ENCODE measurements at regions not wholly inside any gene's neighbourhood (a gene's known extent, or its start where the extent isn't known, plus 50 kb on each side); places are given as distances from the start of the nearest gene placed in this dataset.
"Not testable (repeated sequence)": the region's sequence is repeated elsewhere in the genome, so short reads cannot be mapped to it uniquely, and the experiment has no call there.

DNA sequence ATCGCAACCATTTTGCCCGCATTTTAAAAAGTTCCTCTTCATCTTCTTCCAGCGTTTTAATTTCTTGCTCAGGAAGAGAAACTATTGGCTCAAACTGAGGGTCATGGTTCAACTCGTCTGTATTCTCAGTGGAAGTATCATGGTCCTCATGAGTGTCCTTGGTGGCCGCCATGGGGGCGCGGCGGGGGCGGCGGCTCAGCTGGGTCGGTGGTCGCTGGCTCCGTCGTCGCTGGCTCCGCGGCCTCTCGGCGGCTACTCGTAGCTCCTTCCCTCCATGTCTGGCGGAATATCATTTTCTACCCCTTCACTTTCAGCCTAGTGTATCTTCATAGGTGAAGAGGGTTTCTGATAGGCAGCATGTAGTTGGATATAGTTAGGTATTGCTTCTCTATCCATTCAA is 492.0 kb upstream of the MAGEB18 start:
- no peak for DNase-seq

- DNase-seq, result no peak
Measured at GRCh38 chrX:25648790-25649189, 489.4 kb upstream of the MAGEB18 start.

DNA sequence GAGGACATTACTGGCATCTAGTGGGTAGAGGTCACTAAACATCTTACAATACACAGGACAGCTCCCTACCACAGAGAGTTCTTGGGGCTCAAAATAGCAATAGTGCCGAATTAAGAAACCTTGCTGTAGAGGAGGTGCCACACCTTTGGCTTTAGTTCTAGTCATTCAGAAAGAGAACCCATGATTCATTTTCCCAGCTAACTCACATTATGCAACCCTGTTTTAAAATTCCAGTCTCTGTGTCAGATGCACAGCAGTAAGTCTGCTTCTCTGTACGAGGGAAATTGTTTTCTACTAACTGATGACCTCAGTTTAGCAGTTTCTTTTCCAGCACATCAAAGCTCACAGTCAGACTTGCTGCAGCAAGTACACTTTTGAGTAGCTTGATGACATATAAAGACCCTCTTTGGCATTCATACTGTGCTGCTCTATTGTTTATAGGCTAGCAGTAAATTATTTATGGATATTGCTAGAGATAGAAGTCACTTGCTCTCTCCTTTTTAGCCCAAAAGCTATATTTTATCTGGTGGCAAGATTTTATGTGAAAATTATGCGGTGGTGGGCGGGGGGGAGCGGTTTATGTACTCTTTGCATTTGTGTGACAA is 487.8 kb upstream of the MAGEB18 start:
- DNase-seq, result no peak

DNA sequence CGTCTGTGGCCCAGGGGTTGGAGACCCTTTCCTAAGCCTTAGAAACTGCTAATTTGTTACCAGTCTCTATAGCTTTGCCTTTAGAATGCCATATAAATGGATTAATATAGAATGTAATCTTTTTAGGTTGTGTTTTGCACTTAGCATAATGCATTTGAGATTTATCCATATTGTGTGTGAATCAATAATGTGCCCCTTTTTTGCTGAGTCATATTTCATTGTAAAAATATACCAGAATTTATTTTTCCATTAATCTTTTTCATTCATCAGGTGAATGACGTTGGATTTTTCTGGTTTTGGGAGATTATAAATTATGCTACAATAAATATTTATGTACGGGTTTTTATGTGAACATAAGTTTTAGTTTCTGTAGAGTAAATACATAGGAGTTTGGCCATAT is 478.8 kb upstream of the MAGEB18 start:
- DNase-seq, result no peak

DNA sequence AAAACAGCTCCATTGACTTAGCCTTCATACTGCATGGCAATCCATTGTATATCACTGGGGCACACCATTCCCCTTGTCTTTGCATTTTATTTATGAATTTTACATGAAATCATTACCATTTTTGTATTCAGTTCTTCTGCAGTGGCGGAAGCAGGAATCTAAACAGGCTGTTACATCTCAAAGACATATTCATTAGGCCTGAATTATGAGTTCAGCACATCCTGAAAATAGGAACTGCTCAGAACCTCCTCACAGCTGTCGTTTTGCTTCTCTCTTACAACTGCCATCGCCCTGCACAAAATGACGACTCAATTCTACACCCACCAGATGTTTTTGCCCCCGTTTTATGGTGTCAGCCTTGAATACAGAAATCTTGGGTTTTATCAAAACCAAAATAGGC is 474.4 kb upstream of the MAGEB18 start:
- DNase-seq, result no peak

DNA sequence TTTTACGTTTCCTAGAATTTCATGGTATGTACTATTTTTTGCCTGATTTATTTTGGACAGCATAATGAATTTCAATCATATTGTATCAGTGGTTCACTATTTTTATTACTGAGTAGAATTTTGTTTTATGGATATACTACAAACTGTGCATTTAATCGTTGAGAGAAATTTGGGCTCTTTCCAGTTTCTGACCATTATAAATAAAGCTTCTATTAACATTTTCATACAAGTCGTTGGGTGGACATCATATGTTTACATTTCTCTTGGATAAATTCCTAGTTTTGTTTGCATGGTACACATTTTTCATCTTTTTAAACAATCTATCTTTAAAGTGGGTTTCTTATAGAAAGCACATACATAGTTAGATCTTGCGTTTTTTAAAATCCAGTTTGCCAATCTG is 472.7 kb upstream of the MAGEB18 start:
- DNase-seq, result no peak

GRCh38 chrX:25667681-25668080 is 470.5 kb upstream of the MAGEB18 start:
- DNase-seq, result no peak

DNA sequence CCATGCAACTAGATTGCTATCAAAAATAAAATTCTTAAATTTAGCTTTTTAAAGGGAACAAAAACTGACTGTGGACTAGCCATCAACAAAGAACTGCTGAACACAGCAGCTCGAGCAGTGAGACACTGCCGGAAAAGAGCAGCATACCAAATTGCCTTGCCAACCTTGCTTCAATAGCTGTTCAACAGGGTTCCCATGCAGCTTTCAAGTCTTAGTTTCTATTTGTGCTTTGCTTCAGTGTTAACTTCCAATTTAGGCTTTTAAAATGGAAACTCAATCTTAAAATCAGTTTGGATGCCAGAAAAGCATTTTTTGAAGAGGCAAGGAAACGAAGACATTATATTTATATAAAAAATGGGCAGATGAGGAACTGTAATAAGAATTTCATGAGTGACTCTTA is 463.4 kb upstream of the MAGEB18 start:
- DNase-seq, result no peak

- DNase-seq, result no peak
Measured at GRCh38 chrX:25701876-25702275, 436.3 kb upstream of the MAGEB18 start.

GRCh38 chrX:25717122-25717521 is 421.0 kb upstream of the MAGEB18 start:
- DNase-seq, result no peak

DNA sequence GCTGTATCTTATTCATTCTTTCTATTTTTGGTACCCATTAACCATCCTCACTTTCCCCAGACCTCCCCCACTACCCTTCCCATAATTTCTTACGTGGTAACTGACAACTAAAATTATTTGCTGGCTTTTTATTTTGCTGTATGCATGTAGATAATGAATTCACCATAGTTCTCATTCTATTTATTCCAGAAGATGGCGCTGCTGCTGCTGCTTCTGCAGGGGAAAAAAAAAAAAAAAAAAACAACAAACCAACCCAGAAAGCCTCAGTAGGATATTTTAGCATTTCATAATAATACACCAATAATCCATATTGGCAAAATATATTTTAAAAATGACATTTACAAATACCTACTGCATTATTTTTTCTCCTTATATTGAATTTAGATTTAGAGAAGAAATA is 416.6 kb upstream of the MAGEB18 start:
- DNase-seq, result no peak

DNA sequence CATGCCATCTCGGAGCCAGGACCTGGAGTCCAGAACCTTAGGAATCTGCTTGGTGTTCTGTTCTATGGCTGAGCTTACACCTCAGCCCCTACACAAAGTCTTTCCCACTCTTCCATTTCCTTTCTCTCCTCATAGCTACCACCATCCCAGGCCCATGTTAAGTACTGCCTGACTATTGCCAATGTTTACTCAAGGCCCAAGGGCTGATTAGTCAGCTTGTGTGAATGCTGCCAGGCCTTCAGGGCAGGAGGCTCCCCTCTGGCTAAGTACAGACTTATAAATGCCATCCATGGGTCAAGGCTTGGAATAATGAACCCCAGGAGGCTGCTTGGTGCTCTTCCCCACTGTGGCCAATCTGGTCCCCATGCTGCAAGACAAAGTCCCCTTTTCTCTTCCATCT is 411.6 kb upstream of the MAGEB18 start:
- no peak for DNase-seq

DNA sequence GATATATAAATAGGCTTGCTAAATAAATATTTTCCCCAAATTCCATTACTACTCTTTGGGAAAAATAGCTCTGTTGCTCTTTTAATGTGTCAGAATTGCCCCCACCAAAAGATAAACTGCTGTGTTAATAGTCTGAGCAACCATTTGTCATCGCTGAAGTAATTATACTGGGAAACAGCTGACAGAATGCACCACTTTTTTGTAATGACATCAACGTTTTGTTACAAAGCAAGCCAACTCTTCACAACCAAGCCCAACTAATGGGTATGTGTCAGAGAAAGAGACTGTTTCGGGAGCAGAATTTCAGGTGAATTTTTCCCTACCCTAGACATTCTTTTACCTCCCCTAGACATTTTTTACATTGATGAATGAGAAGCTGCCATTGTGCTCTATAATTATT is 405.0 kb upstream of the MAGEB18 start:
- no peak for DNase-seq

DNA sequence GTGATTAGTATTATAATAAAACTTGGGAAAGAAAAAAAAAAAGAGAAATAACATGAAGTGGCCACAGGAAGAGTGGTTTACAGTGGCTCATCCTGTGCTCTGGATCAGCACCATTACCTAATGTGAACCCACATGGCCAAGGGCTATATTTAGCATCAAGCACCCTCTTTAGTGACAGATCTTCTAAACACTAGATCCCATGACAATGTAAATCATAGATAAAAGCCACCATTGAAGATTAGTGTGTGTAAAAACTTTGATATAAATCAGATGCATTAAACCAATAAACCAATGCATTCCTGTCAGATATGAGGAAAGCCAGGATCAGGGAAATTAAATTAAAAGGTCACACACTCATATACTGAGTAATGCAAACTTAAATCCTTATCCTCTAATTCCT is 400.6 kb upstream of the MAGEB18 start:
- no peak for DNase-seq

DNA sequence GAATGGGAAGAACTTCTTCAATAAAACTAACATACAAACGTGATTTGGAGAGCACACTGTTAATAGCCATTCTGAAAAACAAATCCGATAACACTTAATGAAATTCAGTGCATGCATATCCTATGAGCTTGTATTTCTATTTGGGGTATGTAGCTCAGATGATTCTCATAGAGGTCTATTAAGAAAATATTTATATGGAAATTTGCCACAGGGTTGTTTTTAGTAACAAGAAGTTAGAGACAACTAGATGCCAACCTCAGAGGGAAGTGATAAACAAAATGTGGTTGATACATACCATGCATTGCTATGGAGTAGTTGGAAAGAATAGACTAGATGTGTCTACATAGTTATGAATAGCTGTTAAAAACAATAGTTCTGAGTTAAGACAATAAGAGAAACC is 395.8 kb upstream of the MAGEB18 start:
- DNase-seq, result no peak

DNA sequence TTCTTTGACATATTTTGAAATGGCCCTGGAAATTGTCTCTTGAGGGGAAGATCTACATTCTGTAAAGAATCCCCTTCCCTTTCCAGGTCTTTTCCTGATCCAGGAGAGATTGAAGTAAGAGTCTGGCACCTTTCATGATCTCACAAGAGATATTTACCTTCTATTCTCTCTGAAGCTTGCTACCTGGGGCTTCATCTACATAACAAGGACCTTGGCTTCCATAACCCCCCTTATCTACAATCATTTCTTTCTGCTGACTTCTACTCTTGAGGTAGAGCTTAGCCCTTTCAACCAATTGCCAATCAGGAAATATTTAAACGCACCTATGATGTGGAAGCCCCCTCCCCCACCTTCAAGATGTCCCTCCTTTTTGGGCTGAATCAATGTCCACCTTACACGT is 383.7 kb upstream of the MAGEB18 start:
- no peak for DNase-seq

- DNase-seq, result no peak
Measured at GRCh38 chrX:25755194-25755593, 382.9 kb upstream of the MAGEB18 start.

GRCh38 chrX:25762656-25763055 is 375.5 kb upstream of the MAGEB18 start:
- no peak for DNase-seq

DNA sequence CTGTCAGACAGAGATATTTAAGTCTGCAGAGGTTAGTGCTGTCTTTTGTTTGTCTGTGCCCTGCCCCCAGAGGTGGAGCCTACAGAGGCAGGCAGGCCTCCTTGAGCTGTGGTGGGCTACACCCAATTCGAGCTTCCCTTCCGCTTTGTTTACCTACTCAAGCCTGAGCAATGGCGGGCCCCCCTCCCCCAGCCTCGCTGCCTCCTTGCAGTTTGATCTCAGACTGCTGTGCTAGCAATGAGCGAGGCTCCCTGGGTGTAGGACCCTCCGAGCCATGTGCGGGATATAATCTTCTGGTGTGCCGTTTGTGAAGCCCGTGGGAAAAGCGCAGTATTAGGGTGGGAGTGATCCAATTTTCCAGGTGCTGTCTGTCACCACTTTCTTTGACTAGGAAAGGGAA is 366.3 kb upstream of the MAGEB18 start:
- DNase-seq, result not testable (repeated sequence)

DNA sequence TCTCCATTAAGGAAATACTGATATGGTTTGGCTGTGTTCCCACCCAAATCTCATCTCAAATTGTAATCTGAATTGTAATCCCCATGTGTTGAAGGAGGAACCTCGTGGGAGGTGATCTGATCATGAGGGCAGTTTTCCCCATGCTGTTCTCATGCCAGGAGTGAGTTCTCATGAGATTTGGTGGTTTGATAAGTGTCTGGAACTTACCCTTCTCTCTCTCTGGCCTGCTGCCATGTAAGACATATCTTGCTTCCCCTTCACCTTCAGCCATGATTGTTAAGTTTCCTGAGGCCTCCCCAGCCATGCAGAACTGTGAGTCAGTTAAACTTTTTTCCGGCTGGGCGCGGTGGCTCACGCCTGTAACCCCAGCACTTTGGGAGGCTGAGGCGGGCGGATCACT is 340.3 kb upstream of the MAGEB18 start:
- DNase-seq, result not testable (repeated sequence)

DNA sequence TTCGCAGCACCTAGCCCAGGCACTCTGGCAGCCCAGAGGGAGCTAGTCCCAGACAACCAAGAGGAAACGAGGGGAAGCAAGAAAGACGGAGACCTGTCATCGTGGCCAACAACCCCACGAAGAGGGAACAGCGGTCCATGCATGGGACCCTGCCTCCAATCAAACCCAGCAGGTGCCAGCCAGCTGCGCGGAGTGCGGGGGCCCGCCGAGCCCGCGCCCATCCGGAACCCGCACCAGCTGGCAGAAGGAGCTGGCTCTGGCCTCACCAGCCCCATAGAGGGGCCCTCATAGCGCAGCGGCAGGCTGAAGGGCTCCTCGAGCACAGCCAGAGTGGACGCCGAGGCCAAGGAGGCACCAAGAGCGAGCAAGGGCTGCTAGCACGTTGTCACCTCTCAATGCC is 332.4 kb upstream of the MAGEB18 start:
- DNase-seq, result no peak

- DNase-seq, result no peak
Measured at GRCh38 chrX:25807022-25807421, 331.1 kb upstream of the MAGEB18 start.

GRCh38 chrX:25810202-25810601 is 327.9 kb upstream of the MAGEB18 start:
- DNase-seq, result peak; percentile 58

DNA sequence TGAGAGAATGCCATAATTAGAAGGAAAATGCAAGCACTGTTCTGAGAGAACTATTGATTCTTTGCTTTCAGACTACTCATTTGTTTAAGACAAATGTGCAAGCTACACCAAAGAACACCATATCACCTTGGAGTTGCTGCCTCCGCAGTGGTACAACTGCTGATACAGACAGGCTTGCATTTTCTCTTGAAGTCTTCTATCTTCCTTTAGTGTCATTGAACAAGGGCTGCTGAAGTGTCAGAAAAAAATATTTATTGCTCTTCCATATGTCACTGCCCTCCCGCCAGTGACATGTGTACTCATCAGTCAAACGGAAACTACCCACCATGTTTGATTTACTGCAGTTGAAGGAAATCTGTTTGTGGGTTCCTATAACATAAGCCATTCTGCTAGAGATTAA is 318.3 kb upstream of the MAGEB18 start:
- no peak for DNase-seq

- DNase-seq, result no peak
Measured at GRCh38 chrX:25851141-25851540, 287.0 kb upstream of the MAGEB18 start.

GRCh38 chrX:25853002-25853479 is 285.1 kb upstream of the MAGEB18 start:
- DNase-seq, result no peak

All from fibroblast of upper back skin (primary cell).